Activated gamma-delta T cell treated with Interleukin-2 at 50 U/mL for 16 hours (primary cell): ENCODE measurements at regions not wholly inside any gene's neighbourhood (a gene's known extent, or its start where the extent isn't known, plus 50 kb on each side); places are given as distances from the start of the nearest gene placed in this dataset.

ENCODE experiments used
- DNase-seq: peaks from one replicate; pipeline ENCODE4 v3.0.0-alpha.2; 2020

DNA sequence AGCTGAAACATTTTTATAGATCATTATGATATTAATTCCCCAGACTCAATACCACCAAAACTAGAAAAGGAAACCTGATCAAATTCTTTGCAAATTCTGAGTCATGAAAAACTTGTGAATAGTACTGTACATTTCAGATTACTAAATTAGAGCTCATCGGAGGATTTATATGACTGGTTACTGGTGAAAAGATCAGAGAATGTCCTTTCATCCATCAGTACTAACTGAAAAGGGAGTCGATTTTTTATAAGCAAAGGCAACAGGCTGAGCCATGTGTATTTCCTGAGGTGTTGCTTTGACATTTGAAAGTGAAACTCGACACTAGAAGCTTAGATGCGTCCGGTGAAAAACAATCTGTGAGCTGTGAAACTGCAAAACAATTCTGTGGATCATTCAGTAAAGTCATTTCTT lies 155.7 kb downstream of the TNFSF18 start:
- DNase-seq = peak; percentile 11

DNA sequence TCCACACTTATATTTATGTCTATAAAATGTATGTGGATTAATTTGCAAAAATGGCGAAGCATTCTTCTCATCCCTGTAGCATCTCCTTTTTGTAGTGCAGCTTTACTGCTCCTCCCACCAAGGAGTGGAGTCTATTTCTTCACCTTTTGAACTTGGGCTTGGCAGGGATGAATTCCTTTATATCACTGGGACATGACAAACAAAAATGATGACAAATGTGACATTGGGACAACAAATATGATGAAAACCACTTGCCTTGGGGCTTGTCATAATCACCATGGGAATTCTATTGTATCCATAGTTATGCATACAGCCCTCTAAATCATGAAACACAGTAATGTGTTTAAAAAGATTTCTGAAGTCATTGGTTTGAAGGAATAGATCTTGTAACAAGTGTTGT lies 155.0 kb downstream of the TNFSF18 start:
- no peak for DNase-seq

DNA sequence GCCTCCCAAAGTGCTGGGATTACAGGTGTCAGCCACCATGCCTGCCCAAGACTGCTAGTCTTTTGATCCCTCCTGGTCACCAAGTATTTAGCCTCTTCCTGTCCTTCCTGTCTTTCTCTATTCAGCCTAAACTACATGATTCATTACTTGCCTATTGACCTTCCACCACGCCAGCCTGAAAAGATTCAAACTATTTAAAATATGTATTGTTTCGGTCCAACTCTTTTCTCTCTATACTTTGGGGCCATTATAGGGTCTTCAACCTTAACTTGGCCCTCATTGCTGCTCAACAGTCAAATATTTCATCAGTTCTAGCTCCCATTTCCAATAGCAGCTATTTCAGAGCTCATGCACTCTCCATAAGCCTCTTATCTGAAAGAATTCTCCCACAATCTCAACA lies 153.0 kb downstream of the TNFSF18 start:
- no peak for DNase-seq

GRCh38 chr1:172898866-172899265 lies 151.9 kb downstream of the TNFSF18 start:
- no peak for DNase-seq

DNA sequence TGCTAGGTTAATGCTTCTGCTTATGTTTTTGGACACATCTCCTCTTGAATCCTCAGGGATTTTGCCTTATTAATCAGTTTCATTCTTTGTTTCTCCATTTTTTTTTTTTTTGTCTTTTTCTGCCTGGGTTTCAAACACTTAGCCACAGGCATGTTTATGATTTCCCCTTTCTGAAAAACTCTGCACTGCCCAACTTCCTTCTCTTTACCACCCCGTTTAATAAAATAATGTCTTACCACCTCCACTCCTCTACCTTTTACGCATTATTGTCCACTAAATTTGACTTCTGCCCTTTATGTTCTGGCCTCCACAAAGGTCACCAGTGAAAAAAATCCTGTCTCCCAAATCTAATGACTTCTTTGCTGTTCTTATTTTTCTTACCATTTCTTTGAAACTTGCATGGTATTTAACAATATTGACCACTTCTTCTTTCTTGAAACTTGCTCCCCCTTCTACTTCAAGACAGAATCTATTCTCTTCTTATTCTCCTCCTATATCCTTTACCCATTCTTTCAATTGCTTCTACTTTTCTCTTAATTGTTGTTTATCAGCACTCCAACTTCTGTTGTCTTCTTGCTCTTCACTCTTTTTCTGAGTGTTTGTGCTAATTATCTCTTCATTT lies 150.3 kb downstream of the TNFSF18 start:
- DNase-seq = no peak

DNA sequence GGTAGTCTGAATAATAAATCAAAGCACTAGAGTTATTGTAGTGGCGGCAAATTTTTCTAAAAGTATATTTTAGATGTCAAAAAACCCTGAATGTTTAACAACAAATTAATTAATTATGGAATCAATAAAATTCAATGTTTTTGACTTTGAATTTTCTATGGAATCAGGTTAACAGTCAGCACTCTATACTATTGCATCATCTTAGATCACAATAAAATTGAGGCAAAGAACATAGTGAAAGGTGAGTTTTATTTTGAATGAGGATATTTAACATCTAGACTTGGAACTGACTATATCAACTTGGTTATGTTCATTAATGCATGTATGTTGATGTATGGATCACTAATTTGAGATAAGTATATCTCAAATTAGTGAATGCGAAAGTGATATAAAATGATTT lies 148.5 kb downstream of the TNFSF18 start:
- no peak for DNase-seq

- no peak for DNase-seq
Observed at GRCh38 chr1:172902861-172903381, 147.8 kb downstream of the TNFSF18 start.

GRCh38 chr1:172903581-172904220 lies 147.0 kb downstream of the TNFSF18 start:
- DNase-seq = no peak

DNA sequence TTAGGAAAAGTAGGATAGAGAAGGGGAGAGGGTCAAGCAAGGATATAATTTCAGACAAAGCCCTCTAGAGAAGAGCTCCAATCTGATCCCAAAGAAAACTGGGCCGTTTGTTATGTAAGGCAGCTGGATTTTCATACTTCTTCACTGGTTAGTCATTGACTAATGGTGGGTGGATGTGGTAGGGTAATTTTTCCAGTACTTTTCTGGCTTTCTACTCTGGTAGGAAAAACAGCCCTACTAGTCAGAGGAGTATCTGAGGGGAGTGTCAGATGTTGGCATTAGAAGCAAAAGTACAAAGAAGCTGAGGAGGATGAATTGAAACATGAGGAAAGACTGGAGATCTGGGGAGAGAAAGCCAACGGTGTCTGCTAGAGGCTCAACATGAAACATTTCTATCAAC lies 145.3 kb downstream of the TNFSF18 start:
- no peak for DNase-seq

DNA sequence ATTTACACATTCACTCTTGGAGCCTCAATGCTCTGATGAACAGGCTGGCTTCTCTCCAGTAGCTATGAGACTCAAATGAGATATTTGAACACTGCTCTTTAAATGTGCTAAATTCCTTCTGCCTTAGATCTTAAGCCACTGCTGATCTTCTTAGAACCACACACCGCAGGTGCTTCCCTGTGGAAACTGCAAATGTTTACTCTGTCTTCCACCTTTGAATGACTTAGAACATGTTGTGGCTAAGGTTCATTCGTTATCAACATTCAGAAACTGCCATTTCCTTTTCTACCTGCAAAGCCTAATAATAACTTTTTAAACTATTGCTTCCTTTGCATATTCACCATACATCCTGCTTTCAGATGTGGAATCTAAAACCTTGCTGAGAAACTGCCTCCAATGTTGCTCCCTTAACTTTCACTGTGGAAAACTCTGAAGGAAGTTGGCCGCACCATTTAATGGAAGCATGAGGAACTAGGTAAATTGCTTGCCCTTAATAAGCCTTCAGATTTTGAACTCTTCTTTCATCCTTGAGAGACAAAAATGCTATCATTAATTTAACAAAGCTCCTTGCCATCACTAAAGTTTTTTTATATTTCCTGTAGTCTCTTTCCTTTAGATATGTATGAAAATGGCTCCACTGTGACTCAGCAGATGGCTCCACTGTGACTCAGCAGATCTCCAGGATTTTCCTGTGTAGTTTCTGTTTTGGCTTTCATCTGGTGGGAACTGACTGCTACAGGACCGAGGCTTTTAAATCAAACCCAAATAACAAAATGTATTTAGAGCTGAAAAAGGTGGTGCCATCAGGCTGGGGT lies 143.8 kb downstream of the TNFSF18 start:
- no peak for DNase-seq

- DNase-seq = no peak
Observed at GRCh38 chr1:172907834-172908326, 142.9 kb downstream of the TNFSF18 start.

DNA sequence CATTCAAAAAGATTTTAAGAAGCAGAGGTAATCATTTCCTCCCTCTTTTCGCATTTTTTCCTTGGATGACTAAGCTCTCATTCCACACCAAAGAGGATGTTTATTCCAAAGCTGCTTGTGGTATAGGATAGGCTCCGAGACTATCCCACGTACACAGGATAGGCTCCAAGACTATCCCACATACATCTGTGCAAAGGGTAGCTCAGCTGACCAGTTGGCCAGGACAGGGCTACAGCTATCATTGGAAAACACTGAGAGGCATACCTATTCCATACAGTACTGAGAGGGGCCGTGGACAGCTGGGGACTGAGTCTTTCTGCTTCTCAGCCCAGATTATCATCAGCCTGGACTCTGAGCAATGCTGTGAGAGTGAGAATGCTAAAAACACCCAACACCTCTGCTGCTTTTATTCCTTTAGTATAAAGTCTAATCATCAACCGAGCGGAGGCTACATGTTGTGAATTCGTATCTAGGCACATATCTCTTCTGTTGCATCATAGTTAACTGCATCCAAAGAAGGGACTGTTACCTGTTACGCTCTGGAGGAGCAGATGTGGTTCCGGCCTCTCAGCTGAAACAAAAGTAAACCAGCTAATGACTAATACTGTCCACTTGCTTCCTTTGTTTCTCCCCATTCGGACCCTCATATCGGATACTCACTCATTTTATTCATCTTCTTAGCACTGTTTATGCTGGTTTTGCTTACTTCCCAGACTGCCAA lies 141.0 kb downstream of the TNFSF18 start:
- DNase-seq = no peak

- no peak for DNase-seq
Observed at GRCh38 chr1:172912765-172913260, 137.9 kb downstream of the TNFSF18 start.

GRCh38 chr1:172914501-172915144 lies 136.1 kb downstream of the TNFSF18 start:
- DNase-seq = no peak

GRCh38 chr1:172915271-172915670 lies 135.5 kb downstream of the TNFSF18 start:
- DNase-seq = no peak

DNA sequence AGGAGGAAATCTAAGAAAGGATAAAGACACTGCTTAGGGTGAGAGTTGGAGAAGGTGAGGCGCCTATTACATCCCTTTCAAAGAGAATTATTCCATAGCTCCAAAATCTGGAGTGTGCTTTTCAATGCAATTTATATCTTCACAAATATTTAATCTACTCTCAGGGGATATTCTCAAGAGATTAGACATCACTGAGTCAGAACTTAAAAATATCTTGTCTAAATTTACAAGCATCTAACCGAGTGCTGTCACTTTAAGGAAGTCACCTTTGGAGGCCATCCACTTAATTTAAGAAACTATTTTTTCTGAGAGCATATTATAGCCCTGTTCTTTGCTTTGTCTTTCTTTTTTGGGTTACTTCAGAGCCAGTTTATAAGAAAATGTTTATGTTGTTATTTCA lies 134.6 kb downstream of the TNFSF18 start:
- no peak for DNase-seq

GRCh38 chr1:172917972-172918371 lies 132.8 kb downstream of the TNFSF18 start:
- DNase-seq = no peak

GRCh38 chr1:172918478-172918877 lies 132.3 kb downstream of the TNFSF18 start:
- DNase-seq = no peak

DNA sequence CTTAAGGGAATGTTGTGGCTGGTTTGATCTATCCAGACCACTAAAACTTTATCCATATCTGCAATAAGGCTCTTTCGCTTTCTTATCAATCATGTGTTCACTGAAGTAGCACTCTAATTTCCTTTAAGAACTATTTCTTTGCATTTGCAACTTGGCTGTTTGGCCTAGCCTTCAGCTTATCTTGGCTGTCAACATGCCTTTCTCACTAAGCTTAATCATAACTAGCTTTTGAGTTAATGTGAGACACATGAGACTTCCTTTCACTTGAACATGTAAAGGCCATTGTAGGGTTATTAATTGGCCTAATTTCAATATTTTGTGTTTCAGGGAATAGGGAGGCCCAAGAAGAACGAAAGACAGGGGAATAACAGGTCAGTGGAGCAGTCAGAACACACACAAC lies 124.7 kb downstream of the TNFSF18 start:
- no peak for DNase-seq

GRCh38 chr1:172928412-172928811 lies 122.3 kb downstream of the TNFSF18 start:
- DNase-seq = no peak

DNA sequence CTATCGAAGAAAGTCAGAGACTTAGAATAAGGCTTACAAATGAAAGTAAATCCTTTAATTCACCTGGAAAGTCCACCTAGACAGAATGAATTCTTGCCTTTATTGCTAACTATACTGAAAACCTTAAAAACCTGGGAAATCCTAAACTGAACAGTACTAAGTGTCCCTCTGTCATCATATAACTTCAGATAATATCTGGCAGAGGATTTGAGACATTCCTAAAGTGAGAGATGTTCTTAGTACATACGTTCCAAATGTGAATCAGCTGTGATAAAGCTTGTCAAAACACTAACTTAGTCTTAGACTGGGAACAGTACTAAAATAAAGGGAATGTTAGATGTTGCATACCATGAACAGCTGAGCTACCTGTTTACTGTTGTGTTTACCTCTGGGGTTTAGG lies 121.7 kb downstream of the TNFSF18 start:
- no peak for DNase-seq

- DNase-seq = no peak
Observed at GRCh38 chr1:172930142-172930541, 120.6 kb downstream of the TNFSF18 start.
